HG03469 (cell line): ENCODE measurements at regions not wholly inside any gene's neighbourhood (a gene's known extent, or its start where the extent isn't known, plus 50 kb on each side); places are given as distances from the start of the nearest gene placed in this dataset.
"Not testable (repeated sequence)": the region's sequence is repeated elsewhere in the genome, so short reads cannot be mapped to it uniquely, and the experiment has no call there.

Source experiments
- ATAC-seq: cut with Tn5 transposase; IDR thresholded peaks from one replicate; pipeline ENCODE4 v1.9.1; 2021; ENCODE audit warnings: mild to moderate bottlenecking, moderate library complexity, moderate number of reproducible peaks; ENCODE audit not compliant: unreplicated experiment

DNA sequence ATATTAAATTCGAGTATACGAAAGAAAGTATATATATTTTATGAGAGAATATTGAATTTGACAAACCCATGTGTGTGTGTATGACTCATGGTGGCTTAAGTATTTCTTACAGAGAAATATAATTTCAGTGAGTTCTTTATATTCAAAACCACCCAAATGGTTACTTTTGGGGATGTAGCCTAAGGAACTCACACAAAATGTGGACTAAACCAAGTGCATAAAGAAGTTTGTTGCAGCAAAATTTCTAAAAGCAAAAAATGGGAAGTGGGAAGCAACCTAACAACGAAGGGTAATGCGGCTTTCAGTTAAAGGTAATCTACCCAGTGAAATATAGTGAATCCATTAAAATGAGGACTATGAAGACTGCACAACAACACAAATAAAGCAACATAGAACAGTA lies 277.1 kb downstream of the EDEM1 start:
- ATAC-seq: no peak

DNA sequence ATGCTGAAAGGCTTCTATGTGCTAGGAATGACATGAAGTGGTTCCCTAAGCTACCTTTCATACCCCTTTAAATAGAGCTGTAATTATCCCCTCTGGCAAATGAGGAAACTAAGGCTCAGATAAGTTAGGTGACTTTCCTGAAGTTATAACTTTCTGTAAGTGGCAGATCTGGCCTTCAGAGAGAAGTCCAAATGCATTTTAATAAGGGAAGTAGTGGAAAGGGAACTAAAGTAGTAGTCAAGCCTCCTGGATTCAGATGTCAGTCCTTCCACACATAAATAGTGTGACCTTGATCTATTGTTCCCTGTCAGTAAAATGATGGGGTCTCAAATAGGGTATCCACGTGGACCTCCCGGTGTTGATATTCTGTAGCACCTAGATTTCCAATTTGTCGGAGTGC lies 277.7 kb downstream of the EDEM1 start:
- ATAC-seq: no peak

DNA sequence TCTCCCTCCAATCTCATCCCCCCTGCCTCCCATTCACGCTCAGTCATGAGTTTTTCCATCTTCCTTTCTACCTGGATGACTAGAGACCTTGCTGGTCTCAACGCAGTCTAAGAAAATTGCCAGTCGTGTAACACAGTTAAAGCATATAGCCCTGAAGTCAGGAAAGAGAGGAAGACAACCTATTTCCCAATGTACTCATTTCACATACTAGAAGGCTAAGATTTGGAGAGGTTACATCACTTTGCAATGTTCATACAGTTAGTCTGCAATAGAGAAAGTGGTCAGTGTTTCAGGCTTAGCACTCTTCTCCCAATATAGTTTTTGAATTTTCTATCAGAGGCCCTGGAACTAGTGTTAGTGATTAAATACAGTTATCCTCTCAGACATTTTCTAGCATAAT lies 278.6 kb downstream of the EDEM1 start:
- no peak for ATAC-seq

DNA sequence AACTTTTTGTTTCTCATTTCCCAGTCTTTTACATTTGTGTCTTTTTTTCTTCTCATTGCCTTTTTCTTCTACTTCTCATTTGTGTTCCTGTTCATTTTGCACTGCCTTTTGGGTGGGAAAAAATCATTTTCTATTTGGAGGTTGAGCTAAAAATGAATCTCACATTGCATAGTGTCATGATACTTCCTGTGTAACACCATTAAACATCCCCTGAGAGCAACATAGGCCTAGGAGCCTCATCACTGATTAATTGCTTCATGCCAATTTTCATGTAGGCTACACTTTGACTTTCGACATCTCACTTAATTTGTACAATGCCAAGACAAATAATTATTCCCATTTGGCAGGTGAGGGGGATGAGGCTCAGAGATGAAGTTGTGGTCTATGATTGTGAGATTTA lies 279.2 kb downstream of the EDEM1 start:
- ATAC-seq: no peak

GRCh38 chr3:5473471-5473870 lies 286.0 kb downstream of the EDEM1 start:
- ATAC-seq: no peak

DNA sequence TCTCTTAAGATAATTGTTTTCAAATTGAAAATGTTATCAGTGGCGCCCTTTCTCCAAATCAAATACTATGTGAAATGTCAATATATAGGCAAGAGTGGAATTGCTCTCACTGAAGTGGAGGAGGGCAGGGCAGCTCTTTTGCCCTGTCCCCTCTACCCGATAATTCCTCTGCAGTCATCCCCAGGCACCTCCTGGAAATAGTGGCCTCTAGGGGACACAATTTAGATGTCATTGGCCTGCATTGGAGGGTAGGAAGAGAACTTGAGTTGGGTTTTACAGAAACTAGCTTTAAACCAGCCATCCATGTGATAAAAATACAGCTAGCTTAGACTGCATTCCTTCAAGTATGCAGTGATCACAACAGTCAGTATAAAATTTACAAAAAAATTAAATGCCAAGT lies 288.9 kb downstream of the EDEM1 start:
- ATAC-seq: no peak

GRCh38 chr3:5479229-5479799 lies 291.8 kb downstream of the EDEM1 start:
- ATAC-seq: no peak

GRCh38 chr3:5480190-5480589 lies 292.7 kb downstream of the EDEM1 start:
- ATAC-seq: no peak

DNA sequence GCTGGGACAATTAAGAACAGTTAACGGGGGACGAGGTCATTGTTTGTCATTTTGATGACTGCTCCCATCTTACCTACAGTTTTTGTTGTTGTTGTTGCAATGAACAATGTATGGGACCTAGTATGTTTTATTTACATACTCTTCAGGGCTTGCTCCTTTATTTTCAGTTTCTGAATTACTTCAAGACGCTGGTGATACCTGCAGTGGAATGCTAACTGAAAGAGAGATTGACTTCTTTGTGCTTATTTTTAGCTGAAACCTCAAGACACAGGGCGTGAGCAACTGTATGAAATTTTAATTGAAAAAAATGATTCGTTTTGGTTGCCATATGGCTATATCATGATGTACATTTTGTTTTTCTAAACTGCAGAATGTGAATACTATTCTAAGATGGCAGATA lies 297.9 kb downstream of the EDEM1 start:
- ATAC-seq: peak; percentile 64

GRCh38 chr3:5488771-5489170 lies 301.3 kb downstream of the EDEM1 start:
- ATAC-seq: no peak

- peak; percentile 67 for ATAC-seq
These were observed 302.0 kb downstream of the EDEM1 start for GRCh38 chr3:5489536-5489935.

DNA sequence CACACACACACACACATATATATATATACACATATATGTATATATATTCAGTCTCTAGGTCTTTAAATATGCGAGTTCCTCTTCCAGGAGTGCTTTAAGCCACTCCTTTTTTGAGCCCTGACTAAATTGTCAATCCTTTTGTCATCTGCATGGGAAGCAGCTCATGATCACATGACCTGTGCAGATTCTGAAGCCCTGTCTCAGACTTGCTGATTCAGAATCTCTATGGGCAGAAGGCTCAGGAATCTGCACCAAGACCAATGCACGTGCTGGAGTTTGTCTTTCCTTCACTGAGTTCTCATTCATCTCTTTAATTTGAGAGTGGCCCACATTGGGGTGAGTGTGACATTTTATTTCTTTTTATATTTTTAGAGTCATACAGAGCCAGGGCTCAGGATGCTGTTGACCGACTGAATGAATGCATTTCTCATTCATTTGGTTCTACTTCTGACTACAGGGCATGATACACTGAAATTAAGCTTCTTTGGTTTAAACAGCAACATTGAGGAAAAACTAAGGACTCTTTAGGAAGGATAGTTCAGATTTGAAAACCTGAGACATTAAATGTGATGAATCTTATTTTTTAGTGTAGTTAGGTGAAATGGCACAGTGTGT lies 307.5 kb downstream of the EDEM1 start:
- ATAC-seq: no peak

GRCh38 chr3:5497497-5497896 lies 310.0 kb downstream of the EDEM1 start:
- no peak for ATAC-seq

GRCh38 chr3:5498981-5499380 lies 311.5 kb downstream of the EDEM1 start:
- ATAC-seq: peak; percentile 14

DNA sequence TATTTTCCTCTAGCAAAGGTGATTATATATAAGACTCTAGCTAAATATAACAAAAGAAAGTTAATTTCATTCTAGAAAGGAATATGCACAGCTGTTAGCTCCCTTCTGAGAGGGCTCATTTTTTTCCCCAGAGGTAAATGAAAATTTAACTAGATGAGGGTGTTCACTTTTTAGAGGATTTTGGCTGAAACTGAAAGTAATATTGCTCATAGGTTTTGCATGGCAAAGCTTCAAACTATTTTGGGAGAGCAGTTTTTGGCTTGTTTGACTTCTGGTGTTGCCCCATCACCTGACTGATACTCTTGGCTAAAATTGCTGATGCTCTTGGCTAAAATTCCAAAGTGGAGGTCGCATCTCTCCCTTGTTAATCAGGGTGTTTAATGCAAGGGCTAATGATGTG lies 311.9 kb downstream of the EDEM1 start:
- ATAC-seq: peak; percentile 94

DNA sequence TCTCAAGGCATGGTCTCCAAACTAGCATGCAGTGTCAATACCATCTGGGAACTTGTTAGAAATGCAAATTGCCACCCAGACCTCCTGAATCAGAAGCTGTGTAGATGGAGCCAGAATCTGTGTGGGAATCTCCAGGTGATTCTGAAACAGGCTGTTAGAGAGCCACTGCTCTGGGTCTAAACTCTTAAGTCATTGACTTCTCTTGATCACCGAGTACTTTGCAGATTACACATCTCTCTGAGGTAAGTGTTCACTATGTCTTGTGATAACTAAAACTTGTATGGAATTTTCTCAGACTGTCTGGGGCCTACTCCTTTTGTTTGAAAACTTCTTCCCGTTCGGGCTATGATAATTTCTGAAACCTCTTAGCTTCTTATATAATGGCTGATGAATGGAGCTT lies 315.6 kb downstream of the EDEM1 start:
- no peak for ATAC-seq

GRCh38 chr3:5504135-5504534 lies 316.6 kb downstream of the EDEM1 start:
- no peak for ATAC-seq

DNA sequence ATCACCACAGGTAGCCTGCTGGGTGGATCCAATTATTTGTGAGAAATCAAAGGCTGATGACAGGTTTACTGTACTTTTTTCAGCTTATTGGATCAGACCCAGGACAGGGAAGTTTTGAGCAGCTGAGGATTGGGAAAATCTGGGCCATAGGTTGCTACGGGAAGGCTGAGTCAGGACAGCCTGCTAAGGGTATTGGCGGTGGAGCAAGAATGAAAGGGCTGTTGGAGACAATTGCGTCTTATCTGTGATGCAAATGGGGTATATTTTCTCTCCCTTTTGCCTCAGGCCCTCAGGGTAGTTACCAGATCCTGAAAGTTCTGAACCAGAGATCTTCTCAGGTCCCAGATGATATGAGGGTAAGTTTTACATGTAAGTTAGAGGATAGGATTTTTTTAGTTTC lies 317.7 kb downstream of the EDEM1 start:
- ATAC-seq: no peak

DNA sequence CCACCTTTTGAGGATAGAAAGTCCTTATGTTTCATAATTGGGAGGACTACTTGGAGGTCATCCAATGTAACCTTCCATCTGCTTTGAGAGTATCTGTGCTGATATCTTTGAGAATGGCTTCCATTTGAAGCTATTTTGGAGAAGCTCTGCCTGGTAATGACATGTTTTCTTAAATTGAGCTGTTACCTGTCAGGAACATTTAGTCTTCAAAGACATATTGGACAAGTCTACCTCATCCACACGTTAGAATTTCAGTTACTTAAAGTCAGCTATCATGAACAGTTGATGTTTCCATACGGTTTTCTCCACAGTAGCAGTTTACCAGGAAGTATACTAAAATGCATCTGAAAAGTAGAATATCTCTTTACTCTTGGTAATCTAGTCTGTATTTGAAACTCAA lies 318.5 kb downstream of the EDEM1 start:
- ATAC-seq: no peak

DNA sequence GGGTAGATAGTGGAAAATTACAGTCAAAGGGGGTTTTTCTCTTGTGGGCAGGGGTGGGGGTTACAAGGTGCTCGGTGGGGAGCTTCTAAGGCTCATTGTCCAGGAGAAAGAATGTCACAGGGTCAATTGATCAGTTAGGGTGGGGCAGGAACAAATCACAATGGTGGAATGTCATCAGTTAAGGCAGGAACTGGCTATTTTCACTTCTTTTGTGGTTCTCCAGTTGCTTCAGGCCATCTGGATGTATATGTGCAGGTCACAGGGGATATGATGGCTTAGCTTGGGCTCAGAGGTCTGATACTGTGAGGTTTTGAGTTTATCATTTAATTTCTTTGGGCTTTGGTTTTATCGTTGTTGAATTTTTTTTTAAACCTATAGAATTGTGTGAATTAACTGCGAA lies 321.4 kb downstream of the EDEM1 start:
- ATAC-seq: not testable (repeated sequence)

DNA sequence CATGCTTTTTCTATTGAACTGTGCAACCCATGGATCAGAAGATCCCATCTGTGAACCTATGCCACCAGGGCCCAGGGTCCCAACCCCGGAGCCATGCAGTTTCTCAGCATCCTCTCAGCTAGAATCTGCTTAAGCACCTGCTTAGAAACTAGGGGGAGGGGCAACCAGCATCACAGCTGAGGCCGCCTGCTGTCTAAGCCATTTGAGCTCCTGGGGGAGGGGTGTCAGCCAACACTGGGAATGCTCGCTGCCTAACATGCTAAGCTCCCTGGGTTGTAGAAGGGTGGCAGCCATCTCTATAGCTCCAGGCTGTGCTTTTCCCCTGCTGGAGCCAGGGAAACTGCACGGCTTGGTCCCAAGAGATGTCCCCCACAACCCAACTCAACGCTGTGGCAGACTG lies 322.8 kb downstream of the EDEM1 start:
- no peak for ATAC-seq

DNA sequence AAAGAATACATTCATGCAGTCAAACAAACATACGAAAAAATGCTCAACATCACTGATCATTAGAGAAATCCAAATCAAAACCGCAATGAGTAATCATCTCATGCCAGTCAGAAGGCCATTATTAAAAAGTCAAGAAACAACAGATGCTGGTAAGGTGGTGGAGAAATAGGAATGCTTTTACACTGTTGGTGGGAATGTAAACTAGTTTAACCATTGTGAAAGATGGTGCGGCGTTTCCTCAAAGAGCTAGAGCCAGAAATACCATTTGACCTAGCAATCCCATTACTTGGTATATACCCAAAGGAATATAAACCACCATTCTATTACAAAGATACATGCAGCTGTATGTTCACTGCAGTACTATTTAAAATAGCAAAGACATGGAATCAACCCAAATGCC lies 330.4 kb downstream of the EDEM1 start:
- no peak for ATAC-seq

DNA sequence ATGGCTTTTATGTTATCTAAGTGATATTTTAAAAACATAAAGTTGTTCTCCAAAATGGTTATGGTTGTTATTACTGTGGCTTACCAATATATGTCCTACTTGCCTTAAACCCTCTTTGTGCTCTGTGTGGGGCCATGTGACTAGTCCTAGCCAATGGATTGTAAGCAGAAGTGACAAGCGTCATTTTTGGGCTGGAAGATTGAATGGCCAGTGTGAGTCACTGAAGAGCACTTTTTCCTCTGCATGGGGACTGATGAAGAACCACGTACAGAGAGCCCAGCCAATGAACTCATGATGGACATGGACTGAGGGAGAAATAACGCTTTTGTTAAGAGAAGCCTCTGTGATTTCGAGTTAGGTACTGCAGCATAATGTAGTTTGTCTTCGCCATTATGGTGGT lies 332.7 kb downstream of the EDEM1 start:
- no peak for ATAC-seq
